ENCODE measurements at regions not wholly inside any gene's neighbourhood (a gene's known extent, or its start where the extent isn't known, plus 50 kb on each side); places are given as distances from the start of the nearest gene placed in this dataset.

DNA sequence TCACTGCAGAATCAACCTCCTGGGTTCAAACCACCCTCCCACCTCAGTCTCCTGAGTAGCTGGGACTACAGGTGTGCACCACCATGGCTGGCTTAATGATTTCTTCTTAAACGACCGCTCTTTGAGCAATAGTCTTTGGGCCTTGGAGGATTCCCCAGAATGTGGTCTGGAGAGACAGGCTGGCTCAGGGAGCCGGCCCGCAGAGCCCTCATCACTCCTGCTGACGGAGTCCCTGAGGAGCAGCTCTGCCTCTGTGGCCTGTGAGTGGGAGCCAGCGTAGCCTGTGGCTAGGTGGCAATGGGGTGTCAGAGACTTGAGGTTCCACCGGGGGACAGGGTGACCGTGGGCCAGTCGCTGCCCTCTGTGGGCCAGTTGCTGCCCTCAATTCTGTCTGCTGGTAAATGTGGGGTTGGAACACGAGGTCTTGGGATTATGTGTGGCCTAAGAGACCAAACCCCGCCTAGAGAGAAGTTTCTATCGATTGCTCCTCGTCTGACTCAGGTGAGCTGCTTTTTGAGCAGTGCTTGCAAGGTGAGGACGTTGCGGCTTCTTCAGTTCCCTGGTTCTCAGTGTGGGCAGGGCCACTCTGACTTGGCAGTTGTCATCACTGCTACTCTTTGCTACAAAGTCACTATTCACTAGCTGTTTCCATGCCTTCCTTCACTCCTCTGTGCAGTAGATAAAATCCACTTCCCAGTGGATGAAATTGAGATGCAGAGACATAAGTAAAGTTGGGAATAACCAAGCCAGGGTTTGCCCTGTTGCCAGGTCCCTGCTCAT lies 124.8 kb upstream of the NECTIN1 start:
- DNase-seq (ENCODE audit: low read depth), result no peak

GRCh38 chr11:119852741-119853140 lies 123.7 kb upstream of the NECTIN1 start:
- no peak for DNase-seq (ENCODE audit: low read depth)

DNA sequence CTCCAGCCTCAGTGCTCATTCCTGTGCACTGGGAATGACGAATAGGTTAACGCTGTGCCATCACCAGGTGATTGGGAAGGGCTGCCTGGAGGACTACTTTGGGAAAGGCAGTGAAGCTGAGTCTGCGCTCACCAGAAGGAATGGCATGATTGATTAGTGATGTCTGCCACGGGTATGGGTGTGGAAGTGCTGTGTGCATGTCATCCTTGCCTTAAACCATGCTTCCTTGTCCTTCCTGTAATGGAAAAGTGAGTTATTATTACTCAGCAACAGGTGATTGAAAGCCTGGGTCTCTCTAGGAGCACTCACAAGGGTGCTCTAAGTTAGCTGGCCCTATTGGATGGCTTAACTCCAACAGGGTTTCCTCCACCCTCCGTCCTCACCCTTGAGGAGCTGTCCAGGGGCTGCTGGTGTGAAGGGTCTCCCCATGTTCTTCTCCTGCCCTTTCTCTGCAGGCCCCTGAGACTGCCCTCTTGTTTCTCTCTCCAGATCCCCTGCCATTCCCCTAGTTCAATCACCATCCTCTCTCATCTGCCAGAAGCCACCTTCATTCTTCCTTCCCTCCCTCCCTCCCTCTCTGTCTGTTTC lies 121.9 kb upstream of the NECTIN1 start:
- no peak for DNase-seq (ENCODE audit: low read depth)

DNA sequence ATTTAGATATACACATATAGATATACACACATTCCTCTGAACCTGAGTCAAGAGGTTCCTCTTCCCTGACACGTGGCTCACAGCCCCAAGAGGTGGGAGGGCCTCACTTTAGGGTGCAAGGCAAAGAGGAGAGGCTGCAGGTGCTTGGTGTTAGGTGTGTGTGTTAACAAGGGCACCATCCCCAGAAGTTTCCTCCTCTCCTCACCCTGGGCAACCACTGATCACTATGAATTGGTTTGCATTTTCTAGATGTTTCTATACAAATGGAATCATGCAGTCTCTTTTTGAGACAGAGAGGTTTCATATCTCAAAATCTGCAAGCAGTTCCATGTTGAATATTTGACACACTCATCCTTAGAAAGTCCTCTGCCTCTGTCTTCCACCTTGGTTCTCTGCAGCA lies 120.9 kb upstream of the NECTIN1 start:
- DNase-seq (ENCODE audit: low read depth), result no peak

- DNase-seq (ENCODE audit: low read depth), result no peak
Measured at GRCh38 chr11:119847853-119848252, 118.9 kb upstream of the NECTIN1 start.

DNA sequence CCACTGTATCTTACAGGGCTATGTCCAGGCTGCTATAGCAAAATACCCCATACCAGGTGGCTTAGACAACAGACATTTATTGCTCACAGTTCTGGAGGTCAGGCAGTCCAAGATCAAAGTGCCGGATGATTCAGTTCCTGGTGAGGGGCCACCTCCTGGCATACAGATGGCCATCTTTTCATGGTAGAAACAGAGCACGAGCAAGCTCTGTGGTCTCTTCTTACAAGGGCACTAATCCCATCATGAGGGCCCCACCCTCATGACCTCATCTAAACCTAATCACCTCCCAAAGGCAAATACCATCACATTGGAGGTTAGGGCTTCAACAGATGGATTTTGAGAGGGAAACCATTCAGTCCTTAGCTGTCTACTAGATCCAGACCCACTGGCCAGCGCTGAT lies 117.4 kb upstream of the NECTIN1 start:
- DNase-seq (ENCODE audit: low read depth), result no peak

DNA sequence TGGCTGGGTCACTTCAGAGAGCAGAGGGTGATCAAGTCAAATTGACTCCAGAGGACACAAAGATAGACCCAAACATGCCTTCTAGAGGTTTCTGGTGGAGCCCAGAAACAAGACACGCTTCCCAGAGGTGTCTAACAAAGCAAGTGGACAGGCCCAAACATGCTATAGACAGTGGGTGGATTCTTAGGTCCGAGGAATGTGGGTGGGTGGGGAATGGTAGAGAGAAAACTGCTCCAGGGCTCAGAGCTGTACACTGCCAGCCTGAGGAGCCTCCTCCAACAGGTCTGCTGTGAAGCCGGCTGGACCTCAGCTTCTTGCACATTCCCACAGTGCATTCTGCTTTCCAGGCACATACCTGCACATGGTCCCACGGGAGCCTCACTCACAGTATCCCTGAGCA lies 116.8 kb upstream of the NECTIN1 start:
- DNase-seq (ENCODE audit: low read depth), result no peak

- no peak for DNase-seq (ENCODE audit: low read depth)
Measured at GRCh38 chr11:119845305-119845704, 116.3 kb upstream of the NECTIN1 start.

DNA sequence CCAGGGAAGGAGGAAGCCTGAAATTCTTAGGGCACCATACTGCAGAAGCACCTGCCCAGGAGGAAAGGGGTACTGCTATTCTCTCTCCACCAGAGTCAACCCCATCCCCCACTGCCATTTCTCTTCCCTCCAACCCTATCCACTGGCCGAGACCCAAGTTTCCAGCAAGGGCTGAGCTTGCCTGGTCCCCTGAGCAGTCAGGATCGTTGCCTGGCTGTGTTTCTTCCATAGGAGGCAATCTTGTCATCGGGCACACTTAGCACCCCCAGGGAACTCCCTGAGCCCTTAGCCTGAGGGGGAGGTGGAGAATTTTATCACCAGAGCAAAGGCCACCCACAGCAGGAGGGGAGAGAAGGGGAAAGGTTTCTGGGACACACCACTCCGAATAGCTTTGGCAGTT lies 115.8 kb upstream of the NECTIN1 start:
- no peak for DNase-seq (ENCODE audit: low read depth)

GRCh38 chr11:119843877-119844276 lies 114.9 kb upstream of the NECTIN1 start:
- no peak for DNase-seq (ENCODE audit: low read depth)

DNA sequence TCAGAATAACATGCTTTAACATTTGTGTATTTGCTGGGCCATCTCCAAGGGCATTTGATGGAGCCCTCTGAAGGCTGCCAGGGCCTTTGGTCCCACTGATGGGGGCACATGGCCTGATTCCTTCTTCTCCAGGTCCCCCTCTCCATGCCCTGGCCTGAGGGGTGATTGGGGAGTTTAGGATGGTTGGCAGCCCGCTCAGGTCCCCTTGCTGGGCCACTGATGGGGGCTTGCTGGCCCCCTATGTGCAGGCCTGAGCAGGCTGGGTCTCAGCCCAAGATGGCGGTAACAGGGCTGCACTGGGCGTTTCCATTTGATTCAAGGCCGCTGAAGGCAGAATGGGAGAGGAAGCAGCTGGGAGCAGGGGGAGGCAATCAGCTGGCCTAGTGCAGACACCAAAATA lies 113.7 kb upstream of the NECTIN1 start:
- DNase-seq (ENCODE audit: low read depth), result no peak

DNA sequence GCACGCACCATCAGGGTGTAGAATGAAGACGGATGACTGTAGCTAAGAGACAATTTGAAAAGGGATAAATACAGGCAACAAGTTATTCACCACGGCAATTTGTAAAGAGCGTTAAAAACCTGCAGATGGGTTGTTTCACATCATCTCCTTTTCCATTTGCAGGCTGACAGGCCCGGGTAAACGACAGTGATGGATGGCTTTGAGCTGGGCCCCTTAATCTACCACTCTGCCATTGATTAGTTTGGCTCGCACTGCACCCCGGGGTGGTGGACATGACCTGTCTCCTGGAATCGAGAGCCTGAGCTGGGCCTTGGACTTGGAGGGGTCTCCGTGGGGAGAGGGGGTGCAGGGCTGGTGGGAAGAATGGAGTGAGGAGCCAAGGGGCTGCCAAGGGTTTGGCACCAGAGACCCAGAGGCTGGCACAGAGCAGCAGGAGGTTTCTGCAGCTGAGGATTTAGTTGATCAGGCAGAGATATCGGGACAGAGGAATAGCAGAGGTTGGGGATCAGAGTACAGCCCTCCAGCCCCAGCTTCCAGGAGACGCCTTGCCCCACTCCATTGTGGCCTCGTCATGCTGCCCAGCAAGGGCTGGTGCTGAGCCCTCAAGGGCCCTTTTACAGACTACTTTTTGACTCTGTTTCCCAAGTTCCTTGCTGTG lies 110.6 kb upstream of the NECTIN1 start:
- no peak for DNase-seq (ENCODE audit: low read depth)

DNA sequence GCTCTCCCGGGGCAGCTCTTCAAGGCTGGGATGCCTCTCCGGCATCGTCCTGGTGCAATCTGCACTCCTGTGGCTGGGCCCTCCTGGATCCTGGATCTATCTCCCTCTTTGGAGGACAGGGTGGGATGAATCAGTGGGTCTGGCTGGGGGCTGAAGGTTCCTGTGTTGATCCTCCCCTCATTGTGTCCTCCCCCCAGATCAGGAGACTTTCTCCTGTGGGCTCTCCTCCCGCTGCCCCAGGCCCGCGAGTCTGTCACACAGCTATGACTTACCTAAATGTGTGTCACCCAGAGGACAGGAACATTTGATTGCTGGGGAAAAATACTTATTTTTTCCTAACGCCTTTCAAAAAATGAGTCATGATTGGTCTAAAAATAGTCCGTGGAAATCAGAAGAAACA lies 106.8 kb upstream of the NECTIN1 start:
- no peak for DNase-seq (ENCODE audit: low read depth)

DNA sequence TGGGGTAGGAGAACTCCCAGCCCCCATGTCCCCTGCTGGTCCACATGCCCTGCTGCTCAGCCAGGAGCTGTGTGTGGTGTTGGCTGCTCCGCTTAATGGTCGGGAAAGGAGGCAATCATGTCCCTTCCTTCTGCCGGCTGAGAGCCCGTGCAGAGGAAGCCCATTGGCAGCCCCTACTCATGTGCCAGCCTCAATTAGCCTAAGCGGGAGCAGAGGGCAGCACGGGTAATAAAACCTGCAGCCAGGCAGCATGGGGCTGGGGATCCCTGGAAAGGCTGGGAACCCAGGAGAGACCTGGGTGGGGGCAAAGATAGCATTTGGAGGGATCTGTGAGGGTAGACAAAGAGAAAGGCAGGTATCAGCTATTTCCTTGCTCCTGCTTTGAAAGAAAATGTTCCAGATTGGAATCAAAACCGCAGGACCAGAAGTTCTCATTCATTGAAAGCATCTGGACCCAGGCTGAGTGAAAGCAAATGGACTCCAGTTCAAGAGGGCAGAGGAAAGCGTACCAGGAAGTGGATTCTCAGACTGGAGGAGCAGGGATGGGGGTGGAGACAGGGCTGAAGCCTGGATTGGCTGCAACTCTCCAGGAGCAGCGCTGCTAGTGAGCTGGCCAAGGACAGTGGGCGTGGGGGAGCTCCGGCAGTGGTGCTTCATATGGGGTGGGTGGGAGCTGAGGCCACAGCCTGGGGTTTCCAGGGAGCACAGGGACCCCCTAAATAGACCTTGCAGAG lies 103.4 kb upstream of the NECTIN1 start:
- no peak for DNase-seq (ENCODE audit: low read depth)

DNA sequence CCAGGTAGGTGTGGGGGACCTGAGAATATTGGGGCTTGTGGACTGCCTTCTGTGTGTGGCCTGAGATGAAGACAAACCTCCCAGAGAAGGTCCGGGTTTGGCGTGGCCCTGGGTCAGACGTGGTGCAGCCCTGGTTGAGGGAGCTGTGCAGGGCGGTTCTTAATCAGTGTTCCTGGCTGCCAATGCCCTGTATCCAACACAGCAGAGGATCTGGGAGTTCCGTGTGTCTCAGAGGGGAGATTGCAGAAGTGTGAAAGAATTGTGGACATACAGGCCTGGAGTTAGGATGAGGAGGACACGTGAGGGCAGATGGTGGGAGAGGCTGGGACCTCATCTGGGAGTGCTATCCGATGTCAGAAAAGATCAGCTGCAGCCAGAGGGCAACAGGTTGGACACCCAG lies 102.0 kb upstream of the NECTIN1 start:
- no peak for DNase-seq (ENCODE audit: low read depth)

DNA sequence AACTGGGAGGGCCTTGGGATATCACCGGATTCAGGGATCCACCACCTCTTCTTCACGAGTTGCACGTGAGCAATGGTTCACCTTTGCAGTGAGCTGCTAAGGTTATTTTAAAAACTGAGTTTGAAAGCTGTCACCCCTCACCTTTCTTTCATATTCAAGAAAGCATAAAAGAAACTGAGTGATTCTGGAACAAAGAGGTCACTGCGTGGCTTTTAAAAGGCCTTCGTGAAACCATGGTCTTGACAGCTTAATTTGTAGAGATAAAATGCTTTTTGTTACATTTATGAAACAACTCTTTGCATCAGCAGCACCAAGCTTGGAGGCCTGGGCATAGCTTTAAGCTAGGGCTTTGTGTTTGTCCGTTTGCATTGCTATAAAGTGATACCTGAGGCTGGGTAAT lies 101.4 kb upstream of the NECTIN1 start:
- DNase-seq (ENCODE audit: low read depth), result no peak

DNA sequence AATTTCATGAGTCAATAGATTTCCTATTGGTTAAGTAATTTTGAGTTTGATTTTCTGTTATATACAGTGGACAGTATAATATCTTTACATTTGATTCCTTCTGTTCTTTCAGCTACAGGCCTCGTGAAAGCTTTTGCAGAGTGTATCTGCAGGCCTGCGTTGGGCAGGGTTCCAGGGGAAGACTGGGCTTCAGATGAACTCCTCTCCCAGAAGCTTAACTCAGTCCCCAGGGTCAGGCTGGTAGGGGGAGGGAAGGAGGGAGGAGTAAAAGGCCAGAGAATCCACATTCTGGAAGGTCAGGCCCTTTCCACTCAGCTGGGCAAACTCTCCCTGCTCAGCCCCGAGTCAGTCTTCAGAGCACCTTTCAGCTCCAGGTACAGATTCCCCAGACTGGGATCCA lies 100.4 kb upstream of the NECTIN1 start:
- no peak for DNase-seq (ENCODE audit: low read depth)

DNA sequence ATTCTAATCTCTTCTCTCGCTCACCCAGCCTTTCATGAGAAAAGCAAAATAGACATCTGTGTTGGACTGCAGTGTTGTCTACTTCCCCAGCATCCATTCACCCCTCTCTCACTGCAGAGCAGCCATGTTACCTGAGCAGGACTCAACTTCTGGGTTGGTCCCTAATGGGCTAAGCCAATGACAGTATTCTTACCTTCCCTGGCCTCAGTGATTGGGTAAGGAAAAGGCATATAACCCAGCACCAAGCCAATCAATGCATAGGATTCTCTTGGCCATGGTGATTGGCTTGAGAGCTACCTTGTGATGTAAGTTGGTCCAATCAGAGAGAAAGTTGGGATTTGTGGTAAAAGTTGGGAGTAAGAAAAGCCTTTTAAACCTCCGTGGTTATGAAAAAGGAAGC lies 99.8 kb upstream of the NECTIN1 start:
- DNase-seq (ENCODE audit: low read depth), result no peak

- no peak for DNase-seq (ENCODE audit: low read depth)
Measured at GRCh38 chr11:119828006-119828405, 99.0 kb upstream of the NECTIN1 start.

DNA sequence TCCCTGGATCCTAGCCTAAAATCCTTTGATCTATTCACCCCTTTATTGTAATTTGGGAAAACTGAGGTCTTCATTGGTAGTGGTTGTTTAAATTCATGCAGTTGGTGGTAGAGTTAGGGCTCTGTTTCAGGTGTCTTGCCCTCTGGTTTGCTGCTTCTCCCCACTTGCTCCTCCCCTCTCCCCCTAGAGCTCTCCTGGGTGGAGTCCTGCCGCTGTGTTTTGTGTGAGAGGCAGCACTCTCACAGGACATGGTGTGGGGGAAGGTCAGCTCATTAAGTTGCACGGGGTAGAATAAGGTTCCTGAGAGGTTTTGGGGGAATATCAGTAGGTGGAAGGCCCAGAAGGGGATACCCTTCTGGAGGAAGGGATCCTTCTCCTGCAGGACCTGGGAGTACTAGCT lies 98.1 kb upstream of the NECTIN1 start:
- no peak for DNase-seq (ENCODE audit: low read depth)

DNA sequence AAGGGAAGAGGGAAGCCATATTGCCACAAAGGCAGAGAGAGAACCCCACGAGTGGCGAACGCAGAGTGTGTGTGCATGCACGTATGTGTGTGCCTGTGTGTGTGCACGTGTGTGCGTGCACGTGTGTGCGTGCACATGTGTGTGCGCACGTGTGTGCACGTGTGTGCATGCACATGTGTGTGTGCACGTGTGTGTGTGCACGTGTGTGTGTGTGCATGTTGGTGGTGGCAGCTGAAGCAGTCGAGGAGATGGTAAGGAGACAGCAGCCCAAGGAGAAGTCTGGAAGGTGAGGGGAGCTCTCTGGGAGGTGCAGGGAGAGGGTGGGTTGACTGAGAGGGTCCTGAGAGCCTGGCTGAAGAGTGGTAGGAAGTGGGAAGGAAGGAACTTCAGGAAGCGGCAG lies 94.1 kb upstream of the NECTIN1 start:
- DNase-seq (ENCODE audit: low read depth), result no peak

GRCh38 chr11:119816660-119817059 lies 87.7 kb upstream of the NECTIN1 start:
- no peak for DNase-seq (ENCODE audit: low read depth)

- DNase-seq (ENCODE audit: low read depth), result no peak
Measured at GRCh38 chr11:119814766-119815165, 85.8 kb upstream of the NECTIN1 start.

Measured in fibroblast of gingiva (primary cell).